Activated T-cell treated with anti-CD3 and anti-CD28 coated beads, Interleukin-2, amount 50 U/mL, for 4 hours (primary cell): ENCODE measurements at regions not wholly inside any gene's neighbourhood (a gene's known extent, or its start where the extent isn't known, plus 50 kb on each side); places are given as distances from the start of the nearest gene placed in this dataset.

ENCODE experiments used
- ATAC-seq, 2 donors: fragments of 200-7000 bp; cut with Tn5 transposase; one replicate each; pipeline ENCODE4 v1.10.0; 2021
- DNase-seq: peaks from one replicate; pipeline ENCODE4 v3.0.0-alpha.2; 2020
- H3K27me3 Mint-ChIP-seq: one replicate; pipeline ENCODE4 v1.8.0; 2021; ENCODE audit warnings: low read depth, mixed read lengths
- H3K36me3 Mint-ChIP-seq: one replicate; pipeline ENCODE4 v1.8.0; 2022; ENCODE audit warnings: mixed read lengths; ENCODE audit not compliant: insufficient read depth
- H3K4me1 Mint-ChIP-seq: one replicate; pipeline ENCODE4 v1.8.0; 2021; ENCODE audit warnings: low read depth, mixed read lengths
- H3K4me3 Mint-ChIP-seq: one replicate; pipeline ENCODE4 v1.8.0; 2021; ENCODE audit warnings: mild to moderate bottlenecking, moderate library complexity, mixed read lengths
- H3K9me3 Mint-ChIP-seq: one replicate; pipeline ENCODE4 v1.8.0; 2021; ENCODE audit warnings: mixed read lengths

DNA sequence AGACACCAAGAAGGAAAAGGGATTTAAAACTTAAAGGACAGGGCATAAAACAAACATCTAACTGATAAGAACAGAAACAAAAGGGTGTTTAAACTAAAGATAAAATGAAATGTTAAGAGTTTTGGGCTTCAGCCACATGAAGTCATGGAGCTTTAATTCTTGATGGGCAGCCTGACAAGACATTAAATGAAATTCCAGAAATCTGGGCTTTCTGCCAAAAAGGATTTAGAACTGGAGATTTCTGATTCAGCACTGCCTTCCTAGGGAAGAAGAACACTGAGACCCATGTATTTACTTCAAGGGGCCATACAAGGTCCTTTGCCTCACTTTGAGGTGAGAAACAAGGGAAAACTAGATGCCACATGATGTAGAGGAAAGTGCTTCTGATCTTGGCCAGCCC is 355.9 kb upstream of the RAG2 start:
- Mint-ChIP-seq H3K9me3 (peaks cover under 1% of the 10 kb centered on the region), H3K27me3 (no peaks in the 10 kb centered on the region), H3K4me1 (no peaks in the 10 kb centered on the region), H3K4me3 (no peak overlapping the region), H3K36me3 (no peaks in the 10 kb centered on the region)
- ATAC-seq (no peak), DNase-seq (no peak)

DNA sequence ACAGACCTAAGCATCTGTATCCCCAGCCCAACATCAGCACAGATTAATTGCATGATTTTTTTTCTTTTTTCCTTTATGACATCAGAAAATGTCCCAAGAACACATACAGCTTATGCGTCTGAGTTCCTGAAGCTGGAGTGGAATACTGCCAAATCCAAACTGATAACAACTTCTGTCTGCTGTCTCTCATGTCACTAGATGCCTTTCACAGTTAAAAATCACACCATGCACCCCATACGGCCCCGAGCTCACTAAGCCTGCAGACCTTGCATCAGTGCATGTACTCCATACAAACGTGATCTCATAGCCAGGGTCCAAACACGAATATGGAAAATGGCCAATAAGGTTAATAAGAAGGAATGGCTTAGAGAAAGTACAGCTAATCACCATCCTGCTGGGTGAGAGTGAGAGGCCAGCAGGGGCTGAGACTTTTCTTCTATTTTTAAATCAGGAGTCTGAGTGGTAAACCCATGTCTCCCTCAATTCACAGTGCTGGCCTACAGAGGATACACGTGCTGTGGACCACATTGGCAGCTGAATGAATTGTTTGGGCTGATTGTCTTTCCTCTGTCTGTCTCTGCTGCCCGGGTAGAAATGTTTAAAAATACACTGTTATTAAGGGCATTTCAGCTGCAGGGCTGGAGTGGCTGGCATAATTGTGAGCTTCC is 350.6 kb upstream of the RAG2 start:
- Mint-ChIP-seq H3K36me3 (no peaks in the 10 kb centered on the region), H3K4me3 (no peak overlapping the region), H3K27me3 (no peaks in the 10 kb centered on the region), H3K9me3 (no peaks in the 10 kb centered on the region), H3K4me1 (no peaks in the 10 kb centered on the region)
- ATAC-seq (no peak), DNase-seq (no peak)

DNA sequence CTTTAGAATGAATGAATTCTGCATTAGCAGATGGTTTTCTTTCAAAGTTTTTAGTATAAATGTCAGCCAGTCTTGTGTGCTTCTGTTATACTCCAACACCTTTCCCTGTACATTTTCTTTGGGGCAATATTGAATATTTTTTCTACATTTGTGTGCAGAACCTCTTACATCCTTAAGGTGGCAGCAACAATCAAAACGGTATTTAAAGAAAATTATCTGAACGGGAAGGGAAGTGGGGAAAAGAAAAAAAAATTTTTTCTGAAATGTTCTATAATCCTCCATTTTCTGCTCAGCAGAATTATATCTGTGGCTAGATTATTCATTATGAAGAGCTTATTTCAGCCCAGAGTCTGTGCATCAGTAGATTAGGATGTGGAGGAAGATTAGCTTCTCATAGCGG is 347.3 kb upstream of the RAG2 start:
- H3K4me1 Mint-ChIP-seq, result no peaks in the 10 kb centered on the region
- no peak for ATAC-seq
- H3K4me3 Mint-ChIP-seq, result no peak overlapping the region
- H3K36me3 Mint-ChIP-seq, result no peaks in the 10 kb centered on the region
- H3K9me3 Mint-ChIP-seq, result no peaks in the 10 kb centered on the region
- no peaks in the 10 kb centered on the region for H3K27me3 Mint-ChIP-seq
- DNase-seq, result no peak

DNA sequence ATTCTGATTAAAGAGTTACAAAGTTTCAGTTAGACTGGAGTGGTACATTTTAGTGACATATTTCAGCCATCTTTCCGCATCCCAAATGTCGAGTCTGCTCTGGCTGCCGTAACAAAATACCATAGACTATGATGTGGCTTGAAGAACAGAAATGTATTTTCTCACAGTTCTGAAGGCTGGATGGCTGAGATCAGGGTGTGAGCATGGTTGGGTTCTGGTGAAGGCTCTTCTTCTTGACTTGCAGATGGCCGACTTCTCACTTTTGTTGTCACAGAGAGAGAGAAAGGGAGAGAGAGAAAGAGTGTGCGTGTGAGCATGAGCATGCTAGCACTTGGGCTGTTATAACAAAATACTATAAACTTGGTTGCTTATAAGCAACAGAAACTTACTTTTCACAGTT is 335.4 kb upstream of the RAG2 start:
- no peak for ATAC-seq
- Mint-ChIP-seq H3K27me3 (no peaks in the 10 kb centered on the region), H3K36me3 (no peaks in the 10 kb centered on the region), H3K9me3 (peaks cover 4% of the 10 kb centered on the region), H3K4me1 (no peaks in the 10 kb centered on the region), H3K4me3 (no peak overlapping the region)
- no peak for DNase-seq

DNA sequence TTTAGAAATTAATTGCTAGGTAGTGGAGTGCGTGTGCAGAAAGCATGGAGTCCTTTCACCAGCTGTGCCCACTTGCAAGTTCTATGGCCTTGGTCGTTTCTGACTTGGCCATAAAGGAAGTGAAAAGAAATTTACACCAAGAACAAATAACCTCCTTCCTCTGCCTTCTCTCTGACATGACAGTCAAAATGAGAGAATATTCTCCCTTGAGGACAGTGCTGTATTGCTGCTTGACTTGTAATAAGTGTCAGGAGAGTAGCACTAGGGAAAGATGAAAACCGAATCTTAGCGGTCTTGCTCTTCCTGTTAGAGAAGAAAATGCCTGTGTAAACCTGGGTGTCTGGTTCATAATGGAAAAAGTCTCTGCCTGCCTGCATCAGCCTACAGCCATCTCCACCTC is 333.1 kb upstream of the RAG2 start:
- H3K4me1 Mint-ChIP-seq, result no peaks in the 10 kb centered on the region
- H3K36me3 Mint-ChIP-seq, result no peaks in the 10 kb centered on the region
- H3K4me3 Mint-ChIP-seq, result no peak overlapping the region
- DNase-seq (no peak), ATAC-seq (no peak)
- H3K9me3 Mint-ChIP-seq, result peaks cover 4% of the 10 kb centered on the region
- H3K27me3 Mint-ChIP-seq, result no peaks in the 10 kb centered on the region

- Mint-ChIP-seq H3K27me3 (no peaks in the 10 kb centered on the region), H3K4me1 (no peaks in the 10 kb centered on the region), H3K4me3 (no peak overlapping the region), H3K36me3 (no peaks in the 10 kb centered on the region), H3K9me3 (peaks cover 4% of the 10 kb centered on the region)
- no peak for ATAC-seq
- DNase-seq, result no peak
These were observed 332.2 kb upstream of the RAG2 start for GRCh38 chr11:36930256-36930655.

DNA sequence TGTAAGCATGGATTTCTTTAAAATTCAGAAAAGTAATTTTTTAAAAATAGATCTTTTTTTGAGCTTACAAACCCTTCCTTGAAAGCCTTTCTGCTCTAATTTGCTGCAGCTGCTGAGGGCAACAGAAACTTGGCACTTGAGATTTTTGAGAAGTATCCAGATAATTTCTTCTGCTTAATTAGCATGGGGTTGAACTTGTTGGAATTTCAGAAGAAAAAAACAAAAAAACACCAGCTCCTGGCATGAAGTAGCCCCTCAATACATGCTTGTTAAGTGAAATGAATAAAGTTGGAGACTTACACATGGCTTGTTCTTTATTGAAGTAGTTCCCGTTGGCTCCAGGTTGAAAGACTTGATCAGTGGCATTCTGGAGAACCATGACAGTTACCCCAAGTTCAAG is 331.4 kb upstream of the RAG2 start:
- DNase-seq (no peak), ATAC-seq (no peak)

DNA sequence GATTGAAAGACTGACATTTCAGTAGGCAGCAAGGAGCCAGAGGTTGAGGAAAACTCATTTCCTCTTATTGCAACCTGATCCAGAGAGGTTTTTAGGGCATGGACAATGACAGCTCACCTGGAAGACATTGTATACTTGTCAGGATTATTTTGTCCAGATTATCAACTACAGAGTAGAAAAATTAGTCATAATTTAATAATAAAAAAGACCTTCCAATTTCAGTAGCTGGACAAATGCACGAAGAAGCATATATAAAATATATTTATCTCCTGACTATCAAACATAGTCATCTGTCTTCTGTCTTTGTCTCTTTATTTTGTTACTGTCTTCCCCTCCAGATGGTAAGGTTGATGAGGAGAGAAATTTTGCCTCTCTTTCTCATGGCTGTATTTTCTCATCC is 330.6 kb upstream of the RAG2 start:
- H3K4me1 Mint-ChIP-seq, result no peaks in the 10 kb centered on the region
- no peaks in the 10 kb centered on the region for H3K27me3 Mint-ChIP-seq
- no peak overlapping the region for H3K4me3 Mint-ChIP-seq
- DNase-seq (no peak), ATAC-seq (no peak)
- H3K36me3 Mint-ChIP-seq, result no peaks in the 10 kb centered on the region
- peaks cover 3% of the 10 kb centered on the region for H3K9me3 Mint-ChIP-seq

More for the DNA sequence above, 331.4 kb upstream of the RAG2 start:
- Mint-ChIP-seq H3K27me3 (no peaks in the 10 kb centered on the region), H3K4me3 (no peak overlapping the region), H3K4me1 (no peaks in the 10 kb centered on the region), H3K36me3 (no peaks in the 10 kb centered on the region), H3K9me3 (peaks cover 4% of the 10 kb centered on the region)

GRCh38 chr11:36899800-36900199 is 301.8 kb upstream of the RAG2 start:
- Mint-ChIP-seq H3K4me1 (no peaks in the 10 kb centered on the region), H3K4me3 (no peak overlapping the region)
- ATAC-seq, result no peak

GRCh38 chr11:36890841-36891240 is 292.8 kb upstream of the RAG2 start:
- Mint-ChIP-seq H3K27me3 (no peaks in the 10 kb centered on the region), H3K36me3 (no peaks in the 10 kb centered on the region), H3K4me3 (no peak overlapping the region), H3K4me1 (no peaks in the 10 kb centered on the region), H3K9me3 (no peaks in the 10 kb centered on the region)
- ATAC-seq (no peak), DNase-seq (no peak)

More at GRCh38 chr11:36899800-36900199, 301.8 kb upstream of the RAG2 start:
- H3K36me3 Mint-ChIP-seq, result no peaks in the 10 kb centered on the region
- DNase-seq, result no peak
- H3K27me3 Mint-ChIP-seq, result no peaks in the 10 kb centered on the region
- H3K9me3 Mint-ChIP-seq, result peaks cover 3% of the 10 kb centered on the region

- Mint-ChIP-seq H3K4me1 (no peaks in the 10 kb centered on the region), H3K4me3 (no peak overlapping the region), H3K36me3 (no peaks in the 10 kb centered on the region), H3K27me3 (no peaks in the 10 kb centered on the region), H3K9me3 (no peaks in the 10 kb centered on the region)
- no peak for DNase-seq
- no peak for ATAC-seq
These were observed 292.2 kb upstream of the RAG2 start for GRCh38 chr11:36890121-36890679.

DNA sequence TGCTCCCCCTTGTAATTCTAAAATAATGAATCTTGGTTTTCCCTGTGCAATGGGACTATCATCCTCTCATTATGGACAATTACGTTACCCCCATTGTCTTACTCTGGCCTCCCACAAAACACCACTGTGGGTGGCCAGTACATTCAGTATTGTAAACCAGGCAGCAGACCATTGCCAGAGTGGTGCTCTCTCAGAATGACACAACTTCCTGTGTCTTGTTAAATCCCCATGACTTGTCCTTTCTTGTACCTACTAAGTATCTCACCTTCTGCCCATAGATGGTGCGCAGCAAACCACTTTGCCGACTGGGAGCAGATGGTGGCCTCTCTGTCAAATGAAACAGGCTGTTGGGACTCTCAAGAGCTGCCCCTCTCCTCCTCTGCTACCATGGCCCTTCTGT is 287.1 kb upstream of the RAG2 start:
- Mint-ChIP-seq H3K9me3 (peaks cover 3% of the 10 kb centered on the region), H3K36me3 (no peaks in the 10 kb centered on the region), H3K27me3 (no peaks in the 10 kb centered on the region), H3K4me3 (no peak overlapping the region), H3K4me1 (no peaks in the 10 kb centered on the region)
- no peak for DNase-seq
- no peak for ATAC-seq

DNA sequence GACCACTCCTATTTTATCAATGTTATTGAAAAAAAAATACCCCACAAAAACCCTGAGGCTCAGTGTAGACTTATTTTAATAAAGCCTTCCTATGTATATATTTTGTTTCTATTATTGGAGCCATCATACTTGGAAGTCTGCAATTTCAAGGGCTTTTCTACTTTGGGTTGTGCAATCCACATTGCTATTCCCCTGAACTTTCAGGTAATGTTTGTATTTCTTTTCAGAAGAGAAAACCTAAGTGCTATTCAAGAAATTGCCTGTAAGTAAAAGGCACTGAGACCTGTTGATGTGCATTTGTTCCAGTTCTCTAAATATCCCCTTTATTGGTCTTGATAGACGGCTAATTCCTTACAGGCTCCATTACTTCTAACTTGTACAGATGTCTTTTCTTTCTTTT is 280.7 kb upstream of the RAG2 start:
- DNase-seq (no peak), ATAC-seq (no peak)
- no peaks in the 10 kb centered on the region for H3K36me3 Mint-ChIP-seq
- H3K9me3 Mint-ChIP-seq, result peaks cover 3% of the 10 kb centered on the region
- H3K4me1 Mint-ChIP-seq, result no peaks in the 10 kb centered on the region
- H3K27me3 Mint-ChIP-seq, result no peaks in the 10 kb centered on the region
- H3K4me3 Mint-ChIP-seq, result no peak overlapping the region

- DNase-seq (no peak), ATAC-seq (no peak)
- H3K9me3 Mint-ChIP-seq, result no peaks in the 10 kb centered on the region
- no peaks in the 10 kb centered on the region for H3K4me1 Mint-ChIP-seq
- H3K27me3 Mint-ChIP-seq, result no peaks in the 10 kb centered on the region
- H3K36me3 Mint-ChIP-seq, result no peaks in the 10 kb centered on the region
- H3K4me3 Mint-ChIP-seq, result no peak overlapping the region
These were observed 279.1 kb upstream of the RAG2 start for GRCh38 chr11:36877149-36877548.

DNA sequence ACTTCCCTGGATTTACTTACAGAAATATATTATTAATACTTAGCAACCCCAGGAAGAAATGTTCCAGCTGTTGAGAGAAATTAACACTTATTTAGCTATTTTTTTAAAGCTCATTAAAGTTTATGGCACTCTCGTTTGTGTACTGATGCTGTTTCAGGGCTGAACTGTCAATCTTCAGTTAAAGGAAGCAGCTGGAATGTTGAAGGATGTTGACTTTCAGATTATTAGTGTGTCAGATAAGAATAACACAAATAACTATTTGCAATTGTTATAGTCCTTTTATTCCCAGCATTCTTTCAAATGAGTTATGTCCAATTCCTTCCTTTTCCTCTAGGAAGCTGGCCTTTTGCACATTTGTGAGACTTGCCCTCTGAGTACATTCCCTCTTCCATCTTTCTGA is 278.2 kb upstream of the RAG2 start:
- Mint-ChIP-seq H3K27me3 (no peaks in the 10 kb centered on the region), H3K9me3 (no peaks in the 10 kb centered on the region), H3K4me3 (no peak overlapping the region), H3K36me3 (no peaks in the 10 kb centered on the region), H3K4me1 (no peaks in the 10 kb centered on the region)
- DNase-seq (no peak), ATAC-seq (no peak)
